Posterior cingulate gyrus (tissue), 11 donors: ENCODE measurements at regions not wholly inside any gene's neighbourhood (a gene's known extent, or its start where the extent isn't known, plus 50 kb on each side); places are given as distances from the start of the nearest gene placed in this dataset.
A peak's percentile ranks its signal among the peaks of the same experiment; 100 is the strongest.

Experiments used
- DNase-seq, 10 donors: peaks; one replicate each; pipeline versions ENCODE4 v3.0.0 to v3.0.0-alpha.2; 2020 to 2021; ENCODE audit warnings: mixed read lengths in 3 of 10
- intact Hi-C: fragments of 100-400 bp; cut with DNase I; formaldehyde crosslinking; loops from one replicate; pipeline ENCODE4 v1.15.1; 2023

GRCh38 chr3:171954690-171955383 lies 84.5 kb upstream of the FNDC3B start:
- no peak for DNase-seq
- intact Hi-C loops: no loop called here

GRCh38 chr3:171955598-171955997 lies 83.8 kb upstream of the FNDC3B start:
- DNase-seq: no peak
- intact Hi-C loops: no loop called here

GRCh38 chr3:171956181-171956683 lies 83.1 kb upstream of the FNDC3B start:
- DNase-seq: peak in 2 of 10 donors; percentile 26 to 31
- intact Hi-C loops: no loop called here

GRCh38 chr3:171956705-171957104 lies 82.7 kb upstream of the FNDC3B start:
- intact Hi-C loops: no loop called here
- DNase-seq: no peak

GRCh38 chr3:171959532-171960089 lies 79.8 kb upstream of the FNDC3B start:
- intact Hi-C loops: no loop called here
- DNase-seq: no peak

DNA sequence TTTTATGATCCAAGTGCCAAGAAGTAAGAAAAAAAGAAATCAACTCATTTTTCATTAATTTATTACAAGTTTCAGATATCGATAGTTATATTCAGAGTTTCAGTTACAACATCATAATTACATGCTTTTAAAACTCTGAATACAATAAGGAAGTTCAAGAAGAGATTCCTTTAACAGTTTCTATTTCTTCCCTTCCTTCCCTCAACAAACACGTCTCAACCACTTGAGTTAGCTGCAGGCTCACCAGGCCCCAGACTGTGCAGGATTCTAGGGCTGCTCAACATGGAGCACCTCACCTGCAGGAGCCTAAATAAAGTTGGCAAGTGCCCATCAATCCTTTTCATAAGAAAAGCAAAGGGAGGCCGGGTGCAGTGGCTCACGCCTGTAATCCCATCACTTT lies 79.2 kb upstream of the FNDC3B start:
- no peak for DNase-seq
- intact Hi-C loops: no loop called here

DNA sequence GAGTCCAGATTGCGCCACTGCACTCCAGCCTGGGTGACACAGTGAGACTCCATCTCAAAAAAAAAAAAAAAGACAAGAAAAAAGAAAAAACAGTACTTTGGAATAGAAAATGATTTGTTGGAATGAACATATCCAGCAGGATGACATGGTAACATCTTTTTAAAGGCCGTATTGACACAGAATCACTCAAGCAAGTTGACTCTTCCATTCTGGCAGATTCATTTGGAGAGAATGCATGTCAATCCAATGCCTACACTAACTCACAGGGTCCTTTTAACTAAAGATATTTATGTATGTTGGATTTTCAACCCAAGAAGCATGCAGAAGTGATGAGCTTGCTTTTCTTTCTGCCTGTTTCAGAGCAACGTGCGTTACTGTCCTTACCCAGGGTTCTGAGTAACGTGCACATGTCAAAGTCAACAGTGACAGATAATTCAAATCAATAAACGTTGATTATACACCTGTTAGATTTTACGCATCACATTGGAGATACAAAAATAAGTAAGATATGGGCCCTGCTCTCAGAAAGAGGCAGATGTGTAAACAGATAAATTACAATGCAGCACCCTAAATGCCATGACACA lies 77.1 kb upstream of the FNDC3B start:
- DNase-seq: no peak
- intact Hi-C loops: no loop called here

- no peak for DNase-seq
- intact Hi-C loops: no loop called here
These were observed 75.8 kb upstream of the FNDC3B start for GRCh38 chr3:171963546-171963945.

DNA sequence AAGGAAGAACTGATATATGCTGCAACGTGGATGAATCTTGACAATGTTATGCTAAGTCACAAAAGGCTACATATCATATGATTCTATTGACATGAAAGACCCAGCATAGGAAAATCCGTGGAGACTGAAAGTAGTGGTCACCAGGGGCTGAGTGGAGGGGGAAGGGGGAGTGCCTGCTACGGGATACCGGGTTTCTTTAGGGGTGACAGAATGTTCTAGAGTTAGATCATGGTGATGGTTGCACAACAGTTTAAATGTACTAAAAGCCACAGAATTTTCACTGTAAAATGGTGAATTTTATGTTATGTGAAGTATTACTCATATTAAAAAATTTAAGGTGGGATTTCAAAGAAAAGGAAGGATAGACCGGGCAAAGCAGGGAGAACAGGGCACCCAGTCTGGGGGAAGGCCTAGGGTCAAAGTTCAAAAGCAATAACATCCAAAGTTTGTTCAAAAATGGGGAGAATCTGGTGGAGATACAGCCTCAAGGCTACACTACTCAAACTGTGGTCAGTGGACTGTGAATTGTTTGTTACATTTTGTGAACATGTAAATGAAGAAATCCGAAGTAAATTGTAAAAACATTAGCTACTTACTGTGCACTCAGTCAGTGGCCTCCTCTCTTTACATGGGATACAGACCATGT lies 74.2 kb upstream of the FNDC3B start:
- DNase-seq: no peak
- intact Hi-C loops: no loop called here

- no peak for DNase-seq
- intact Hi-C loops: no loop called here
These were observed 72.7 kb upstream of the FNDC3B start for GRCh38 chr3:171966533-171967136.

- no peak for DNase-seq
- intact Hi-C loops: no loop called here
These were observed 72.1 kb upstream of the FNDC3B start for GRCh38 chr3:171967137-171967783.

DNA sequence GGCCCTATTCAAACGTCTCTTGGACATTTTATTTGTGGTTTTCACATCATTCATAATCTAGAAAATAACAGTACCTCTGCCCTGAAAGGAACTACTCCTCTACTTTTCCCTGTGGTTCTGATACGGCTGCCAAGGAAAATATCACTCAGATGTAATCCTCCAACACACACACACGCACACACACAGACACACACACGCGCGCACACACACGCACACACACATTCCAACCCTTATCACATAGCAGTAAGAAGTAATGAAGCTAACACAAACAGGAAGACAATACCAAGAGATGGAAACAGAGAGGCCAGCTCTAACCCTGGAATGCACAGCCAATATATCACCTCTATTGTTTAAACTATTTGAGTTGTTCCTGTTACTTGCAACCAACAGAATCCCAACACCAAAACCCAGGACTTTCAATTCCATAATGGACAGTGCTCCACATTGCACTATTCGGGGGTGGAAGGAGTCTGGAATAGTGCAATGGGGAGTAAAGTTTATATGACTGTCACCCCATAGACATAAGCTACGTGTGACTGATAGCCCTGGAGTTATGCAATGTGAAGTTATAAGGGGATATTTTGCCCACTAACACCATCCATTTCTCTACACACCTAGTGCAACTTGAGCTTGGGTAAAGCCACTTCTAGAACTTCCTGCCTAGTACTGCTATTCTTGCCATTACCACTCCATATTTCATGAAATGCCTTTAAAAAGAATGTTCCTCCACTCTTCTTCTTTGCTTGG lies 71.3 kb upstream of the FNDC3B start:
- no peak for DNase-seq
- intact Hi-C loops: no loop called here

DNA sequence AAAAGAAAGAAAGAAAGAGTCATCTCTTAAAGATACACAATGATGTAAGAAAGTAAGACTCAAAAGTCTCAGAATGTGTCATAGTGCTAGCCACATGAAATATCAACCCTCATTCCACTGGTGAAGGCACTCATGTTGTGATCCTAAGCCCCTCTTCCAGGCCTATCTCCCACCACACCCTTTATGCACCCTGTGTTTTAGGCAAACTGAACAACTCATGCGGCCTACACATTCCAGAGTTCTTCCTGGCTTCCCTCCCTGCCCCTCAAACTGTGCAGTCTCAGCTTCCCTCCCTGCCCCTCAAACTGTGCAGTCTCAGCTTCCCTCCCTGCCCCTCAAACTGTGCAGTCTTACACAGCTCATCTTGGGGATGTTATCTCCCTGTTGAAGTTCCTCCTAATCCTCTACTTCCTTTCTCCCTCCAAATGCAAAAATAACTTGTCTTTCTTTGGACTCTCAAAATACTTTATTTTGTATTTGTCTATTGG lies 69.0 kb upstream of the FNDC3B start:
- intact Hi-C loops: no loop called here
- no peak for DNase-seq

- no peak for DNase-seq
- intact Hi-C loops: no loop called here
These were observed 67.4 kb upstream of the FNDC3B start for GRCh38 chr3:171971919-171972514.

- no peak for DNase-seq
- intact Hi-C loops: no loop called here
These were observed 66.5 kb upstream of the FNDC3B start for GRCh38 chr3:171972871-171973348.

- intact Hi-C loops: no loop called here
- no peak for DNase-seq
These were observed 64.2 kb upstream of the FNDC3B start for GRCh38 chr3:171974986-171975837.

DNA sequence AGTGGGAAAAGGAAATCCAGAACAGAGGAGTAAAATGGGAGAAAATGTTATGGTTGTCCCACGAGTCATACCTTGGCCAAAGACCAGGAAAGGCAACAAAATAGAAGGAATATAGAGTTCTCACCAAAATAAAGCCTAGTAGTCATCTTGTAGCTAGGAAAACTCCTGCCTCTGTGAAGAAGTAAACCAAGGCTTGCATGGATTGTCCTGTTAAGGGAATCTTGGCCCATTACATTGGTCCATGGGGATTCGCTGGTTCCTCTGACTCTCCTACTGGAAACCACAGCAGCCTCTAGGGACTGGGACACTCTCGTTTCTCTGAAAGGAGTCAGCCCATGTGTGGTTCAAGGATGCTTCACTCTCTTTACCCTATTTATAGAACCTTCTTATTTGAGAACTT lies 62.9 kb upstream of the FNDC3B start:
- no peak for DNase-seq
- intact Hi-C loops: no loop called here

DNA sequence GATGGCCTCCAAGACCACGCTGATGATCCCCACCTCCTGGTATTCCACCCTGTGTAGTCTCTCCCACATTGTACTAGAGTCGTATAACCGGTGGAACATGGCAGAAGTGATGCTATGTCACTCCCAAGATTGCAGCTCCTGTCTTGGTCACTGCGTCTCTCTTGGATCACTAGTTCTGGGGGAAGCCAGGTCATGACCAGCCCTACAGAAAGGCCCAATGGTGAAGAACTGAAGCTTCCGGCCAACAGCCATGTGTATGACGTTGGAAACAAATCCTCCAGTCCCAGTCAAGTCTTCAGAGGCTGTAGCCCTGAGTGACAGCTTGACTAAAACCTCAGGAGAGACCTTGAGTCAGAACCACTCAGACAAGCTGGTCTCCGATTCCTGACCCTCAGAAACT lies 61.9 kb upstream of the FNDC3B start:
- intact Hi-C loops: no loop called here
- DNase-seq: no peak
